ENCODE measurements at regions not wholly inside any gene's neighbourhood (a gene's known extent, or its start where the extent isn't known, plus 50 kb on each side); places are given as distances from the start of the nearest gene placed in this dataset.
"Not testable (repeated sequence)": the region's sequence is repeated elsewhere in the genome, so short reads cannot be mapped to it uniquely, and the experiment has no call there.

DNA sequence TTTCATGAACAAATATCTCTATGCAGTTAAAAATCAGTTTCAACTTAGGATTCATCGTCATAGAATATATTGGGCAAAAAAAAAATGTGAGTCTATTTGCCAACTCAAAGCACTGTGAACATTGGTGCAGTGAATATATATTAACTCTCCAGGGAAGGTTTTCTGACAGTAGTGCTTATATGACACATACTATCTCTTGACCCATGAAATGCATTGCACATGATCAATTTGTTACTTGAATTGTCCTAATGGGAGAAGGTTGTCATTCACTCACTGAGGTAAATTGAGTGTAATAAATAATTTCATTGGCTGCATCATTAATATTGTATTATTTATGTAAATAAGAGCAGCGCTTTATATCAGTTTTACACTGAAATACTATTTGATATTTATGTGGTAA is 2458.5 kb downstream of the ARAP2 start:
- no peak overlapping the region for H3K9ac ChIP-seq (ENCODE audit: low read depth, low read length, poor library complexity, severe bottlenecking)
- no peaks in the 10 kb centered on the region for H3K36me3 ChIP-seq (ENCODE audit: insufficient read depth, low read length)
- TF ChIP-seq, protein P1, sequence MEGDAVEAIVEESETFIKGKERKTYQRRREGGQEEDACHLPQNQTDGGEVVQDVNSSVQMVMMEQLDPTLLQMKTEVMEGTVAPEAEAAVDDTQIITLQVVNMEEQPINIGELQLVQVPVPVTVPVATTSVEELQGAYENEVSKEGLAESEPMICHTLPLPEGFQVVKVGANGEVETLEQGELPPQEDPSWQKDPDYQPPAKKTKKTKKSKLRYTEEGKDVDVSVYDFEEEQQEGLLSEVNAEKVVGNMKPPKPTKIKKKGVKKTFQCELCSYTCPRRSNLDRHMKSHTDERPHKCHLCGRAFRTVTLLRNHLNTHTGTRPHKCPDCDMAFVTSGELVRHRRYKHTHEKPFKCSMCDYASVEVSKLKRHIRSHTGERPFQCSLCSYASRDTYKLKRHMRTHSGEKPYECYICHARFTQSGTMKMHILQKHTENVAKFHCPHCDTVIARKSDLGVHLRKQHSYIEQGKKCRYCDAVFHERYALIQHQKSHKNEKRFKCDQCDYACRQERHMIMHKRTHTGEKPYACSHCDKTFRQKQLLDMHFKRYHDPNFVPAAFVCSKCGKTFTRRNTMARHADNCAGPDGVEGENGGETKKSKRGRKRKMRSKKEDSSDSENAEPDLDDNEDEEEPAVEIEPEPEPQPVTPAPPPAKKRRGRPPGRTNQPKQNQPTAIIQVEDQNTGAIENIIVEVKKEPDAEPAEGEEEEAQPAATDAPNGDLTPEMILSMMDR (conservative IDR thresholded peaks at IDR 0.05; ENCODE audit: low read length), result no peak
- no peak for TF ChIP-seq EZH2phosphoT487 (IDR thresholded peaks at IDR 0.05; ENCODE audit: borderline replicate concordance)
- H2AFZ ChIP-seq (ENCODE audit: low read length), result no peak overlapping the region
- H3F3A ChIP-seq (ENCODE audit: low read depth), result no peaks in the 10 kb centered on the region
- H4K20me1 ChIP-seq (ENCODE audit: insufficient read depth, low read length, poor library complexity, severe bottlenecking), result no peaks in the 10 kb centered on the region
- no peak overlapping the region for H3K4me3 ChIP-seq (ENCODE audit: low read length, poor library complexity, severe bottlenecking)
- no peak overlapping the region for H3K4me2 ChIP-seq (ENCODE audit: low read depth, low read length, poor library complexity, severe bottlenecking)
- H3K79me2 ChIP-seq (ENCODE audit: insufficient read depth, low read length), result no peaks in the 10 kb centered on the region
- no peaks in the 10 kb centered on the region for H3K4me1 ChIP-seq (ENCODE audit: insufficient read depth, low read length, poor library complexity, severe bottlenecking)
- H3K27me3 ChIP-seq (ENCODE audit: insufficient read depth, low read length, poor library complexity, severe bottlenecking), result no peaks in the 10 kb centered on the region
- no peaks in the 10 kb centered on the region for H3K9me3 ChIP-seq (ENCODE audit: insufficient read depth, low read depth, low read length)
- H3K9me2 ChIP-seq (replicated peaks; ENCODE audit: low read depth, low read length), result no peaks in the 10 kb centered on the region

DNA sequence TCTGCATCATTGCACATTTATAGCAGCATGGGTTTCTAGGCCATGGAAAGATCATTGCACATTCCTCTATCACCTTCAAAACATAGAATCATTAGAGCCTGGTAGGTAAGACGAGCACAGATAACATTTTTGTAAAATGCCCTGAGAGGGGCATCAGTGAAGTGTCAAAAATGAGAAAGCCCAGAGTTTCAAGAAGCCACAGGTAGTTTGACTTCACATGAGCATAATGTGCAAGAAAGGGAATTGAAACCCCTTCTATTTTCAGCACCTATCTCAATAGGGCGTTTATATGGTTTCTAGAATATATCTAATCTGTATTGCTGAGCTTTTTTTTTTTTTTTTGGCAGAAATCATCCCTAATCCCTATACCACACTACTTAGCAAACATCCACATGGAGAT is 2441.7 kb downstream of the ARAP2 start:
- H4K20me1 ChIP-seq (ENCODE audit: insufficient read depth, low read length, poor library complexity, severe bottlenecking), result no peaks in the 10 kb centered on the region
- H2AFZ ChIP-seq (ENCODE audit: low read length), result no peak overlapping the region
- H3K9ac ChIP-seq (ENCODE audit: low read depth, low read length, poor library complexity, severe bottlenecking), result no peak overlapping the region
- no peak overlapping the region for H3K4me2 ChIP-seq (ENCODE audit: low read depth, low read length, poor library complexity, severe bottlenecking)
- no peaks in the 10 kb centered on the region for H3K4me1 ChIP-seq (ENCODE audit: insufficient read depth, low read length, poor library complexity, severe bottlenecking)
- no peaks in the 10 kb centered on the region for H3K36me3 ChIP-seq (ENCODE audit: insufficient read depth, low read length)
- H3F3A ChIP-seq (ENCODE audit: low read depth), result no peaks in the 10 kb centered on the region
- H3K27me3 ChIP-seq (ENCODE audit: insufficient read depth, low read length, poor library complexity, severe bottlenecking), result no peaks in the 10 kb centered on the region
- no peaks in the 10 kb centered on the region for H3K9me2 ChIP-seq (replicated peaks; ENCODE audit: low read depth, low read length)
- H3K79me2 ChIP-seq (ENCODE audit: insufficient read depth, low read length), result no peaks in the 10 kb centered on the region
- H3K4me3 ChIP-seq (ENCODE audit: low read length, poor library complexity, severe bottlenecking), result no peak overlapping the region
- H3K9me3 ChIP-seq (ENCODE audit: insufficient read depth, low read depth, low read length), result no peaks in the 10 kb centered on the region
- TF ChIP-seq EZH2phosphoT487 (IDR thresholded peaks at IDR 0.05; ENCODE audit: borderline replicate concordance), result no peak
- TF ChIP-seq, protein P1 (conservative IDR thresholded peaks at IDR 0.05; ENCODE audit: low read length), result no peak

DNA sequence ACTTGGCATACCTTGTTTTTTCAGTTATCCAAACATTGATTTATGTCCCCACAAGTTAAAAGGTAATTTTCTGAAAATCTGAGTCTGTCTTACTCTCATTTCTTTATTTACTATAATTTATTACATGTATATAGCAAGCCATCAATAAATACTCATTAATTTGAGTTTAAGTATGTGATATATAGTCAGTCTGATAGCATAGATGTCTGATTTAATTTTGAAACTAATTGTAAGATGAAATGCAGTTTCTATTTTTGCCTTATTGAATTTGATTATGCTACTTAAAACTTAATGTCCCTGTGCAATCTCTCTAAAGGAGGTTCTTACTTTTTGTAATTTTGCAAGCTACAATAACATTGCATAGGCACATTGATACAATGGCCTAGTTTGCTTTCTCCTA is 2418.6 kb downstream of the ARAP2 start:
- Histone ChIP-seq H3K9me3 (ENCODE audit: insufficient read depth, low read depth, low read length) (no peaks in the 10 kb centered on the region), H3K79me2 (ENCODE audit: insufficient read depth, low read length) (no peaks in the 10 kb centered on the region), H3K36me3 (ENCODE audit: insufficient read depth, low read length) (no peaks in the 10 kb centered on the region), H3K4me1 (ENCODE audit: insufficient read depth, low read length, poor library complexity, severe bottlenecking) (no peaks in the 10 kb centered on the region), H2AFZ (ENCODE audit: low read length) (no peak overlapping the region), H3K27me3 (ENCODE audit: insufficient read depth, low read length, poor library complexity, severe bottlenecking) (no peaks in the 10 kb centered on the region), H3K4me2 (ENCODE audit: low read depth, low read length, poor library complexity, severe bottlenecking) (no peak overlapping the region), H3K9ac (ENCODE audit: low read depth, low read length, poor library complexity, severe bottlenecking) (no peak overlapping the region), H3F3A (ENCODE audit: low read depth) (no peaks in the 10 kb centered on the region), H3K4me3 (ENCODE audit: low read length, poor library complexity, severe bottlenecking) (no peak overlapping the region), H3K9me2 (replicated peaks; ENCODE audit: low read depth, low read length) (no peaks in the 10 kb centered on the region), H4K20me1 (ENCODE audit: insufficient read depth, low read length, poor library complexity, severe bottlenecking) (no peaks in the 10 kb centered on the region)
- no peak for TF ChIP-seq EZH2phosphoT487 (IDR thresholded peaks at IDR 0.05; ENCODE audit: borderline replicate concordance)
- TF ChIP-seq, protein P1 (conservative IDR thresholded peaks at IDR 0.05; ENCODE audit: low read length), result no peak

DNA sequence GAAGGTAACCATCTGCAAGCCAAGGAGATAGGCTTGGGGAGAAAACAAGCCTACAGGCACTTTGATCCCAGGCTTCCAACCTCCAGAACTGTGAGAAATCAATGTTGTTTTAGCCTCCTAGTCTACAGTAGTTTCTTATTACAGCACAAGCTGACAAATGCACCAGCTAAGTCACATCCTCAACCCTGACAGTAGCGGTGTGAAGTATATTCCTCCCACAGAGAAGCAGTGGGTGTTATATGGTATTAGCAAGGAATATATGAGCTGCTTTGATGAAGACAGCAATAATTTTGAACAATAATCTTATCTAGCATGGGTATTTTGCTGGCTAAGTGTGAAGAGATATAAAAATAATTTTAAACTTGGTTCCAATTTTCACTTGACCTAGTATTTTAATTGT is 2415.0 kb downstream of the ARAP2 start:
- H4K20me1 ChIP-seq (ENCODE audit: insufficient read depth, low read length, poor library complexity, severe bottlenecking); H3K4me1 ChIP-seq (ENCODE audit: insufficient read depth, low read length, poor library complexity, severe bottlenecking); H3K4me3 ChIP-seq (ENCODE audit: low read length, poor library complexity, severe bottlenecking); H3F3A ChIP-seq (ENCODE audit: low read depth); H3K4me2 ChIP-seq (ENCODE audit: low read depth, low read length, poor library complexity, severe bottlenecking); H2AFZ ChIP-seq (ENCODE audit: low read length); H3K9ac ChIP-seq (ENCODE audit: low read depth, low read length, poor library complexity, severe bottlenecking); H3K9me3 ChIP-seq (ENCODE audit: insufficient read depth, low read depth, low read length); H3K36me3 ChIP-seq (ENCODE audit: insufficient read depth, low read length); H3K27me3 ChIP-seq (ENCODE audit: insufficient read depth, low read length, poor library complexity, severe bottlenecking); H3K9me2 ChIP-seq (replicated peaks; ENCODE audit: low read depth, low read length); H3K79me2 ChIP-seq (ENCODE audit: insufficient read depth, low read length): not testable (repeated sequence)

Data from Loucy (cell line).